ENCODE measurements at regions not wholly inside any gene's neighbourhood (a gene's known extent, or its start where the extent isn't known, plus 50 kb on each side); places are given as distances from the start of the nearest gene placed in this dataset.
"Not testable (repeated sequence)": the region's sequence is repeated elsewhere in the genome, so short reads cannot be mapped to it uniquely, and the experiment has no call there.

GRCh38 chr14:25868521-25869314, 729.1 kb downstream of the NOVA1 start:
- DNase-seq (ENCODE audit: low spot score): no peak

GRCh38 chr14:25861406-25861805, 736.4 kb downstream of the NOVA1 start:
- DNase-seq (ENCODE audit: low spot score): no peak

- no peak for DNase-seq (ENCODE audit: low spot score)
Measured at GRCh38 chr14:25848601-25849000, 749.2 kb downstream of the NOVA1 start.

DNA sequence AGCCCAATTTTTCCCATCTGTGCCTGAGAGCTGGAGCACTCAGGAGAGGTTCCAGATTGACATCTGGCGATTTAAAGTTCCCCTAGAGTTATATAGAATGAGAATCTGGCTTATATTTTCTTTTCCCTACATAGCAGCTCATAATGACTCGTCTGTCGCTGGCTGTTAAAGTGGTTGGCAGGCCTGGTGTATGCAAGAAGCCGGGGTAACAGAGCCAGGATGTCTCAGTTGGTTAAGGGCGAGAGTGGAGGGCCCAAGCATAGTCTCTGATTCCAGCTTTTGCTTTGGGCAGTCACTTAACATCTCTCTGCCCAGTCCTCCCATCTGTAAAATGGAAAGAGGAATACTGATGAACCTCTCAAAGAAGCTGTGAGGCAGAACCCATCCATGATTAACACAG, 751.6 kb downstream of the NOVA1 start:
- no peak for DNase-seq (ENCODE audit: low spot score)

DNA sequence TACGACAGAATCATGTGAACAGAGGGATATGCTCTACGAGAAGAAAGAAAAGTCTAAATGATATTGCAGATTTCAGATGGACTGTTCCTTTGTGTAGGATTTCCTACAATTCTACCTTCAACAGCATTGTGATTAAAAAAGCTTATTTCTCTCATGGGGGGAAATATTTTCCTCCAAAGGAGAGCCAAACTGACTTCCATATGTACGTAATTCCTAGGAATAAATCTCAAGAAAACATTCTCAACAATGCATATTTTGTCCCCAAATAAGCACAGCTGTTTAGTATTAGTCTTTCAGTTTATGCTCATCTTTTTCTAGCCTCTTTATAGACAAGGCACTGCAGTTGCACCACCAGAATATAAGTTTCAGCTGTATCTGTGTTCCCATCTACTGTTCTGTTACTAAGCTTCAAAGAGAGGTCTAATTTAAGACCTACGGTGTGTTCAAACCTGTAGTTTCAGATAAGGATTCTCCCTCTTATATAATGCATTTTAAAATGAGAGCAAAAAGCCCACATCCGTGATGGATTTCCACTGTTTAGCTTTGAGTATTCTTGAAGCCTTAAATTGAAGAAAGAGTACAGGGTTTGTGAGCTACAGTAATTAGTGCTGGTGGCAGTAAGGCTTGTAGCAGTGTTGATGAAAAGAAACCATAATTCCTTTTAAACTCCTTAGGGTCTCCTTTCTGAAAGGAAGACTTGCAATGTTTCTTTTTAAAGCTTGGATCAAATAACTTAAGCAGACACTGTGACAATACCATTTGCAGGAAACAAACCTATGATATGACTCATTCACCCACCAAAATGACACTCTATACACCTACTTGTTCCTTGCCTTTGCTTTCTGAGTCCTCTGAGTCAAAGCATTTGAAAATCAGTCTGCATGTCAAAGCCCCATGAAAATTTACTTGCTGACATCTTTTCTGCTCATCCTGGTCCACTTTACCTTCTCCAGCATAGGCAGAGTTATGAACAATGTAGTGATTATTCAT, 754.1 kb downstream of the NOVA1 start:
- no peak for DNase-seq (ENCODE audit: low spot score)

DNA sequence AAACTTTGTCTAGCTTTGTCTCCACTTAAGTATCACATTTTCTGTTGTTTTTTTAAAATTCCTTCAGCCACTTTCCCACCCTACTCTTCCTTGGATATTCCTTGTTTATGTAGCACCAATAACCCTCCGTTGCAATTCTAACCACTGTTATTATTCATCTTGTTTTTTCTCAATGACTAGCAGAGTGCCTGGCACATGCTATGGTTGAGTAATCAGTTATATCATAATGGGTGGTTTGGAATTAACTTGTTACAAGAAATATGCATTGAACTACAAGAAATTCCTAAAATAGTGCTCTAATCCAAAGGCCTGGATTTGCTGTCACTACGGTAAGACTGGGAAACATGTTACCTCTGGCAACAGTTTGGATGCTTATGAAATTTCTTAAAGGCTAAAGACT, 756.6 kb downstream of the NOVA1 start:
- DNase-seq (ENCODE audit: low spot score): no peak

DNA sequence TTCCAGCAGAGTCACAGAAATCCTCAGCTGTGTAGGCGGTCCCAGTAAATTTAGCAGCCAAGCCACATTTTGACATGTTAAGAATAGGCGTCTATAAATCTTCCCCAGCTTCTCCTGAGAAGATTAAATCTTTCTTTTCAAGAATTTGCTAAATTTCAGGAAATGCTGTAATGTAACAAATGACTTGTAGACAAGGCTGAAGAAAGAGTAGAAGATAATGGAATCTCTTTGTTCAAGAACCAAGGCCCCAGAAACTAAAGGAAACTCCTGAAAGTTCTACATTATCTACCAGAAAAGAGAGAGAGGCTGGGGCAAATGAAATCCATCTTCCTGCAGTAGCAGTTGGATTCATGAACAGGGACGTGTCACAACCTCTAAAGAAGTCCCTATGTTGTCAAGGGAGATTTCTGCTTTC, 760.3 kb downstream of the NOVA1 start:
- no peak for DNase-seq (ENCODE audit: low spot score)

GRCh38 chr14:25836636-25837035, 761.2 kb downstream of the NOVA1 start:
- DNase-seq (ENCODE audit: low spot score): no peak

GRCh38 chr14:25833341-25834126, 764.3 kb downstream of the NOVA1 start:
- DNase-seq (ENCODE audit: low spot score): no peak

DNA sequence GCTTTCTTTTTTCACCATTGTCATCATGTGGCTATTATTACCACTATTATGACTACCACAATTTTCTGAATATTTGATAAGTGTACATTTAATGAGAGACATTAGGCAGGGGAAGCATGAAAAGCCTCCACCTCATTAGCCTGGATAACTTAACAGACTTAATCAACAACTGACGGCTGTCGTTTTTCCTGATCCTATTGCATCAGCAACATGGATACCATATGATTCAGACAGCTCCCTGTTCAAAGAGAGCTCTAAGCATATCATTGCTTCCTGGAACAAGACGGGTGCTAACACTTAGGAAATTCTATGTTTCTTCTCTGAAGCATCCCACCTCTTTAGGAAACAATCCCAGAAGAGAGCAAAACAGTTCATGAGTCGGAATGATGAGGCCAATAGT, 765.2 kb downstream of the NOVA1 start:
- no peak for DNase-seq (ENCODE audit: low spot score)

DNA sequence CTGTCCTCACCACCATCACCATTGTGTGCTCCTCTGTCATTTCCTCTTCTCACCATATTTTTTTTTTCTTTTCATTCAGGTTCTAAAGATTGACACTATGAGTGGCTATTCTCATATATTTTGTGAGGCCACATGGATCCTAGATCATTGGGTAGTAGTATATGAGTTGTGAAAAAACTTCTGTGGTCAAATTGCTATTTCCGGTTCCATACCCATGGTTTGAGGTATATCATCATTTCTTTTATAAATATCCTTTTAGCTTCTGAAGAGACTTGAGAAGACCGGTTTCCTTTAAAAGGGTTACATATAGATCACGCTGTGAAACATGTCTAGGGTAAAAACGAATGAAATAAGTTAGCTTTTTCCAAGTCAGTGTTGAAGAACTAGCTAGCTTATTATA, 769.3 kb downstream of the NOVA1 start:
- no peak for DNase-seq (ENCODE audit: low spot score)

DNA sequence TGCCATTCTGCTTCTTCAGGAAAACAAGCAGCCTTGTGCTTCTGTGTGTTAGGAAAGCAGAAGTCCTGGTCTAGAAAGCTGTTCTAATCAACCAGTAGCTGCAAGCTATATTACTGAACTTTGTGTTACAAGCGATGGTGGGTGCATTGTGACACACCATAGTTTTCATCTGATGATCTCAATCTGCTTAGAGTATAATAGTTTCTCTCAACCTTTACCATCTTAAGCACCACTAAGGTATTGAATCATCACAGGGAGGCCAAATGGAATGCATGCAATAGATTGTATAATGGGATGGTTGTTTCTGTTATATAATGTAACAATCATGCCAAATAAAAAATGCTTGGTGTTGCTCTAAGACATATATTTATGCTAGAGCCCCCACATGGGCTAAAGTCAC, 771.7 kb downstream of the NOVA1 start:
- no peak for DNase-seq (ENCODE audit: low spot score)

- no peak for DNase-seq (ENCODE audit: low spot score)
Measured at GRCh38 chr14:25820368-25820767, 770.4 kb upstream of the STXBP6 start.

GRCh38 chr14:25814622-25815021, 764.7 kb upstream of the STXBP6 start:
- not testable (repeated sequence) for DNase-seq (ENCODE audit: low spot score)

DNA sequence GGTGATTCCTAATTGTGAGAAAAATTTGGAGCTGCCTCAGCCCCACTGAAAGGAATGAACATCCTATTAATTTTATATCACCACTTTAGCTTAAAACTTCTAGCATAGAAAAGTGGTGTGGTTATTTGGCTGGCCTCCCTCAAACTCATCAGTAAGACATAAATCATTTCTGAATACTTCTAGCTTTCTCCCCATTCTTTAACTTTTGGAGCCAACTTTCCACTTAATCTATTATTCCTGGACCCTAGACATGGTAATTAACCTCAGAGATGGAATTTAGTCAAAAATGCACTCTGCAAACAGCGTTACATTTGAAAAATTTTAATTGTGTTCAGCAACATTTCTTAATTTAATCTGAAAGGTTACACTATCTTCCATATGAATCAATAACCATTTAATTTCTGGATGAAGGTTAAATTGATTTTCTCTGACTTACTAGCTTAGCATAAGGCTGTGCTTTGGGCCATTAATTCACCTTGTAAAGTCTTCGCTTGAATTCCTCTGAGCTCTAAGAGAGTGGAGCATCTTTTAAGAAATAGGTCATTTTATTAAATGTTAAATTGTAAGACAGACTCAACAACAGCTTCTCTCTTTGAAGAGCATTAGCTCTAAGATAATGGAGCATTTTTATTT, 753.6 kb upstream of the STXBP6 start:
- no peak for DNase-seq (ENCODE audit: low spot score)

- DNase-seq (ENCODE audit: low spot score): no peak
Measured at GRCh38 chr14:25800841-25801240, 750.9 kb upstream of the STXBP6 start.

DNA sequence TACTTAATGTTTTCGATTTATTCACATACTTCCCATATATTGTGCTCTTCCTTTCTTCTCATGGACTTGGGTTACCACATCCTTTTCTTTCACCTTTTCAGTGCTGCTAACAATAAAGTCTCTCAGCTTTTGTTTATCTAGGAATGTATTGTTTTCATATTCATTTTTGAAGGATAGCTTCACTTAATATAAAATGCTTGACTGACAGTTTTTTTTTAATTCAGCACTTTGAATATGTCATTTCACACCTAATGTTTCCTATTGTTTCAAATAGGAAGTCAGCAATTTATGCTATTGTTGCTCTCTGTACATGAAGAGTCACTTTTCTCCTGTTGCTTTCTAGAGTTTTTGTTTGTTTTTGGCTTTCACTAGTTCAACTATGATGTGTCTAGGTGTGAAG, 738.3 kb upstream of the STXBP6 start:
- no peak for DNase-seq (ENCODE audit: low spot score)

- DNase-seq (ENCODE audit: low spot score): no peak
Measured at GRCh38 chr14:25765909-25766308, 716.0 kb upstream of the STXBP6 start.

DNA sequence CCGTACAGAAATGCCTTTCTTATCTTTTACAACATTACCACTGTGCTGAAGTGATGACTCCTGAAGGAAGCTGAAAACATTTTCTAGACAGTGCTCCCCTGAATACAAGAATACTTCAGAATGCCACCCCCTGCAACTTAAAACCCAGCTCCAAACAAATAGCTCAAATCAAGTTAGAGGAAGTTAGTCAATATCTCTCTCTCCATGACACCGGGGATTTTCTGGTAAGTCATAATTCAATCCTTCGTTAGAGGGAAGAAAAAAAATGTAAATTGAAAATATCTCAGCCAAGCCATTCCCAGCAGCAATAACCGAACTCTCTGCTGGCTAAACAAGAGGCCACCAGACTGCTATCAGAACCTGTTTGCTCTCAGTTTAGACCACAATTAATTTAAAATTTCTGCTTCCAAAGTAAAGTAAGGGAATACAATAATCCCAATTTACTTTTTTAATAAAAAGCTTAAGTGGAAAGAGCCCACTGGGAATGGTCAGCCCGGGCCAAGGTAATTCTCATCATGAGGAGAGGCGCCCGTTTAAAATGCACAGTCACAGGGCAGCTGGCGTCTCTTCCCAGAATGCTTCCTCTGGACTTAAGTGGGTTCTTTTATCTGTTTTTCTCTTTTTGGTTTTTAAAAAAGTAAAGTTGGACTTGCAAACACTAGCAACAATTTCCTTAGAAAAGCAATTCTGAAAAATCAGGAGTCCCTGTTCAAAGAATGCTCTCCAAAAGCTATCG, 710.1 kb upstream of the STXBP6 start:
- DNase-seq (ENCODE audit: low spot score): no peak

DNA sequence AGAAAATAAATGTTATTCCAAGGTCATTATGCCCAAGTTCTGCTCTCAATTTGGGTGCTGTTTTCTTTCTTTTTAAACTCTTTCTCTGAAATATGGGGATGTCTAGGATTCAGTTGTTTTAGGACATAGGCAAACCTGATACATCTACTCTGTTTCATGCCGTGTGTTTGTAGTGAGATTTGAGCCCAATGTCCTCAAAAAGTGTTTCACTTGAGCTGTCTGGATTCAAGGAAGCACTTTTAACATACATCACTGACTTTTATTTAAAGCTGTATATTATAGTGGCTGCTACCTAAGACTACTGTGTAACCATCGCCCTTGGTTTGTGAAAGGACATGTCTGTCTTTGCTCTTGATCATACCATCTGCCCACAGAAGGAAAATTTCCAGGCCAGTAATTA, 709.3 kb upstream of the STXBP6 start:
- no peak for DNase-seq (ENCODE audit: low spot score)

GRCh38 chr14:25757364-25757763, 707.4 kb upstream of the STXBP6 start:
- no peak for DNase-seq (ENCODE audit: low spot score)

Data from AG08396 (cell line).